GM21447 (cell line): ENCODE measurements at regions not wholly inside any gene's neighbourhood (a gene's known extent, or its start where the extent isn't known, plus 50 kb on each side); places are given as distances from the start of the nearest gene placed in this dataset.

Source experiments
- ATAC-seq: cut with Tn5 transposase; IDR thresholded peaks from one replicate; pipeline ENCODE4 v1.9.1; 2021; ENCODE audit not compliant: unreplicated experiment

GRCh38 chr5:12312343-12312742 lies 408.1 kb upstream of the CTNND2 start:
- no peak for ATAC-seq

- ATAC-seq, result no peak
Observed at GRCh38 chr5:12294151-12294550, 389.9 kb upstream of the CTNND2 start.

- no peak for ATAC-seq
Observed at GRCh38 chr5:12292610-12293204, 388.5 kb upstream of the CTNND2 start.

- ATAC-seq, result no peak
Observed at GRCh38 chr5:12284604-12285003, 380.4 kb upstream of the CTNND2 start.

GRCh38 chr5:12277504-12278192 lies 373.4 kb upstream of the CTNND2 start:
- ATAC-seq, result peak; percentile 61

- no peak for ATAC-seq
Observed at GRCh38 chr5:12274236-12274635, 370.0 kb upstream of the CTNND2 start.

GRCh38 chr5:12272389-12272788 lies 368.1 kb upstream of the CTNND2 start:
- no peak for ATAC-seq

- ATAC-seq, result no peak
Observed at GRCh38 chr5:12270914-12271313, 366.7 kb upstream of the CTNND2 start.

- ATAC-seq, result no peak
Observed at GRCh38 chr5:12269164-12269563, 364.9 kb upstream of the CTNND2 start.

- no peak for ATAC-seq
Observed at GRCh38 chr5:12258549-12258948, 354.3 kb upstream of the CTNND2 start.

GRCh38 chr5:12250454-12250853 lies 346.2 kb upstream of the CTNND2 start:
- no peak for ATAC-seq

- ATAC-seq, result no peak
Observed at GRCh38 chr5:12248831-12249230, 344.6 kb upstream of the CTNND2 start.

GRCh38 chr5:12246036-12246435 lies 341.8 kb upstream of the CTNND2 start:
- no peak for ATAC-seq

GRCh38 chr5:12245429-12245828 lies 341.2 kb upstream of the CTNND2 start:
- no peak for ATAC-seq

GRCh38 chr5:12242950-12243888 lies 339.0 kb upstream of the CTNND2 start:
- no peak for ATAC-seq

- no peak for ATAC-seq
Observed at GRCh38 chr5:12237837-12238575, 333.8 kb upstream of the CTNND2 start.

GRCh38 chr5:12230659-12231058 lies 326.4 kb upstream of the CTNND2 start:
- no peak for ATAC-seq

- no peak for ATAC-seq
Observed at GRCh38 chr5:12217039-12217438, 312.8 kb upstream of the CTNND2 start.

GRCh38 chr5:12214267-12215015 lies 310.2 kb upstream of the CTNND2 start:
- ATAC-seq, result no peak

GRCh38 chr5:12208366-12209100 lies 304.3 kb upstream of the CTNND2 start:
- ATAC-seq, result no peak
